MG63 (cell line): ENCODE measurements at regions not wholly inside any gene's neighbourhood (a gene's known extent, or its start where the extent isn't known, plus 50 kb on each side); places are given as distances from the start of the nearest gene placed in this dataset.

Experiments
- DNase-seq: peaks from one replicate; pipeline ENCODE4 v3.0.0-alpha.2; 2020
- H3K27me3 ChIP-seq: fragments of 250-450 bp; sonication (Bioruptor Pico); 2 replicates; pipeline ENCODE4 v1.5.1; 2020; ENCODE audit warnings: mild to moderate bottlenecking, moderate library complexity
- H3K36me3 ChIP-seq: fragments of 250-450 bp; sonication (Bioruptor Pico); 2 replicates; pipeline ENCODE4 v1.5.1; 2020; ENCODE audit warnings: mild to moderate bottlenecking, moderate library complexity
- H3K4me3 ChIP-seq: fragments of 250-450 bp; sonication (Bioruptor Pico); 2 replicates; pipeline ENCODE4 v1.5.1; 2020; ENCODE audit warnings: mild to moderate bottlenecking, moderate library complexity
- H3K9me3 ChIP-seq: fragments of 250-450 bp; sonication (Bioruptor Pico); 2 replicates; pipeline ENCODE4 v1.5.1; 2020; ENCODE audit warnings: mild to moderate bottlenecking, moderate library complexity

GRCh38 chr1:230591678-230592077 is 50.6 kb upstream of the COG2 start:
- Histone ChIP-seq H3K36me3 (no peaks in the 10 kb centered on the region), H3K9me3 (no peaks in the 10 kb centered on the region), H3K4me3 (no peak overlapping the region), H3K27me3 (peaks cover 16% of the 10 kb centered on the region)
- DNase-seq = no peak

GRCh38 chr1:230589951-230590350 is 52.3 kb upstream of the COG2 start:
- no peaks in the 10 kb centered on the region for H3K36me3 ChIP-seq
- no peak overlapping the region for H3K4me3 ChIP-seq
- no peaks in the 10 kb centered on the region for H3K9me3 ChIP-seq
- H3K27me3 ChIP-seq = peaks cover 16% of the 10 kb centered on the region
- no peak for DNase-seq

DNA sequence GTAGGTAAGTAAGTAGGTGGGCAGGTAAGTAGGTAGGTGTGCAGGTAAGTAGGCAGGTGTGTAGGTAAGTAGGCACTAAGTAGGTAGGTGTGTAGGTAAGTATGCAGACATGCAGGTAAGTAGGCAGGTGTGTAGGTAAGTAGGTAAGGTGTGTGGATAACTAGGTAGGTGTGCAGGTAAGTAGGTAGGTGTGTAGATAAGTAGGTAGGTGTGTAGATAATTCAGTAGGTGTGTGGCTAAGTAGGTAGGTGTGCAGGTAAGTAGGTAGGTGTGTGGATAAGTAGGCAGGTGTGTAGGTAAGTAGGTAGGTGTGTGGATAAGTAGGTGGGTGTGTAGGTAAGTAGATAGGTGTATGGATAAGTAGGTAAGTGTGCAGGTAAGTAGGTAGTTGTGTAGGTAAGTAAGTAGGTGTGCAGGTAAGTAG is 53.9 kb upstream of the COG2 start:
- no peak overlapping the region for H3K4me3 ChIP-seq
- H3K9me3 ChIP-seq = no peaks in the 10 kb centered on the region
- no peak for DNase-seq
- no peaks in the 10 kb centered on the region for H3K36me3 ChIP-seq
- H3K27me3 ChIP-seq = peaks cover 16% of the 10 kb centered on the region

- H3K27me3 ChIP-seq = peaks cover 15% of the 10 kb centered on the region
- no peaks in the 10 kb centered on the region; the same call in 1 of the 2 replicates for H3K36me3 ChIP-seq
- peaks cover under 1% of the 10 kb centered on the region; the same call in 1 of the 2 replicates for H3K9me3 ChIP-seq
- no peak overlapping the region for H3K4me3 ChIP-seq
- DNase-seq = no peak
Observed at GRCh38 chr1:230587061-230587460, 55.2 kb upstream of the COG2 start.

- DNase-seq = no peak
- Histone ChIP-seq H3K27me3 (peaks cover 15% of the 10 kb centered on the region), H3K36me3 (no peaks in the 10 kb centered on the region; the same call in 1 of the 2 replicates), H3K9me3 (peaks cover 3% of the 10 kb centered on the region; the same call in 1 of the 2 replicates), H3K4me3 (no peak overlapping the region)
Observed at GRCh38 chr1:230584660-230585059, 57.6 kb upstream of the COG2 start.

DNA sequence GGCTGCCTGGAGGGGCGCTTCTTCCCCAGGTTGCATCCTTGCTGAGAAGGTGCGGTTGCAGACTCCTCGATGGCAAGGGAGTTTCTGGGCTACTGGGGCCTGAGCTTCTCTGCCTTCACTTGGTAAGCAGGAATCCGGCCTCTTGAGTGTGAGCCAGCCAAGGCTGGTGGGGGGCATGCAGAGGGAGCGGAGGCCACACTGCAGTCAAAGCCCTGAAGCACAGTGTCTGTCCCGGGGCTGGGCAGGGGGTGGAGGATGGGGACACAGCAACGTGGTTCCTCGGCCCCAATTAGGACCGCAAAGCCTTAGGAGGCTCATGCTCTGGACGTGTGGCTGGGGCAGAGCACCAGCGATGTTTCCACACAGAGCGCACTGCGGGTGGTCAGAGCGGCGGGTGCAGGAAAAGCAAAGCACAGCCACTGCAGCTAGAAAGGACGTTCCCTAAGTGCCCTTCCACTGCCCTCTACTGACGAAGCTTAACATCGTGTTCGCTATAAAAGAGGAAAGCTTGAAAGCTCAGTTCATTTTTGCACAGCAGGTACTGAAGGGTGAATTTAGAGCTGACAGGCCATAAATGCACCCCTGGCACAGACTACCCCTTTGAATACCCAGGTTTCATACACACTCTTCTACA is 60.7 kb upstream of the COG2 start:
- Histone ChIP-seq H3K9me3 (peaks cover 3% of the 10 kb centered on the region; the same call in 1 of the 2 replicates), H3K27me3 (peaks cover 10% of the 10 kb centered on the region), H3K36me3 (no peaks in the 10 kb centered on the region; the same call in 1 of the 2 replicates), H3K4me3 (no peak overlapping the region)
- no peak for DNase-seq

DNA sequence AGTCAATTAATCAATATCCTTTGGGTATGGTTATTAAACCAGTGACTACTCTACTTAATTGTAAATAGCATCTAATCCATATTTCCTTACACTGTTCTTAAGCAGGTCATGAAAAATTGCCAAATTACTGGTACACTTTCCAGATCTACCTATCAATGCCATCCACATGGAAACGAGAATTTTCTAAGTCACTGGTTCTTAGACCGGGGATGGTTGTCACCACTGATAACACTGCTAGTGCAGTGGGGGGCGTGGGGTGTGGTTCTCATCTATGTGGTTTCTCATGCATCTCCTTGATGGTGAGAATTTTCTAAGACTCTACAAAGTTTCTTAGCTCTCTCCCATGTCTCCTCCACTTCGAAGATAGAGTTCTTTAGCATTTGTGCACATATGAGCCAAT is 63.7 kb upstream of the COG2 start:
- Histone ChIP-seq H3K9me3 (peaks cover 3% of the 10 kb centered on the region; the same call in 1 of the 2 replicates), H3K27me3 (peaks cover 11% of the 10 kb centered on the region), H3K36me3 (no peaks in the 10 kb centered on the region; the same call in 1 of the 2 replicates), H3K4me3 (no peak overlapping the region)
- no peak for DNase-seq

GRCh38 chr1:230577537-230577936 is 64.7 kb upstream of the COG2 start:
- peaks cover 9% of the 10 kb centered on the region for H3K27me3 ChIP-seq
- DNase-seq = no peak
- peaks cover 3% of the 10 kb centered on the region; the same call in 1 of the 2 replicates for H3K9me3 ChIP-seq

DNA sequence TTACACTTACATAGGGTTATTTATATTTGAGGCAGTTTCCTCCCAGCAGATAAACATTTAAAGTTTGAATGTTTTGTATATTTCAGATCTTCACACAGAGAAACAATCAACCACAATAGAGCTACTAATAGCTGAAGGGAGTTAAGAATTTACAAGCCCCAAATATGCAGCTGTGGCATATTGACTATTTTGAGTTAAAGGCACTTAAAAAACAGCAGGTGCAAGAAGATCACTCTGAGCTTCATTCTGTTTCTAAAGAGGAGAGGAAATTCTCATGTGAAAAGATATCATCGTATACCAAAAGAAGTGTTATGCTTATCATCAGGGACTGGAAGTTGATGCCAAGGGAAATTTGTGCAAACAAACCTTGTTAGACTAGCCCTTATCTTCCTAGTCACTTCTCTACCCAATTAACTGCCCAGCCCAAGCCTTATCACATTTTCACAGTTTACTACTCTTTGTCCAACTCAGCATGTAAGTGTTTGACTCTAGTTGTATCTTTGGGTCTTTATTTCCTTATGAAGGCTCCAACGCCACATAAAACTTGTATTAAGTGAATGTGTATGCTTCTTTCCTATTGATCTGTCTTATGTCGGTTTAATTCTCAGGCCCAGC is 66.3 kb upstream of the COG2 start:
- Histone ChIP-seq H3K4me3 (no peak overlapping the region), H3K36me3 (no peaks in the 10 kb centered on the region), H3K27me3 (peaks cover 18% of the 10 kb centered on the region), H3K9me3 (no peaks in the 10 kb centered on the region)
- DNase-seq = no peak

More at GRCh38 chr1:230577537-230577936, 64.7 kb upstream of the COG2 start:
- Histone ChIP-seq H3K36me3 (no peaks in the 10 kb centered on the region; the same call in 1 of the 2 replicates), H3K4me3 (no peak overlapping the region)

DNA sequence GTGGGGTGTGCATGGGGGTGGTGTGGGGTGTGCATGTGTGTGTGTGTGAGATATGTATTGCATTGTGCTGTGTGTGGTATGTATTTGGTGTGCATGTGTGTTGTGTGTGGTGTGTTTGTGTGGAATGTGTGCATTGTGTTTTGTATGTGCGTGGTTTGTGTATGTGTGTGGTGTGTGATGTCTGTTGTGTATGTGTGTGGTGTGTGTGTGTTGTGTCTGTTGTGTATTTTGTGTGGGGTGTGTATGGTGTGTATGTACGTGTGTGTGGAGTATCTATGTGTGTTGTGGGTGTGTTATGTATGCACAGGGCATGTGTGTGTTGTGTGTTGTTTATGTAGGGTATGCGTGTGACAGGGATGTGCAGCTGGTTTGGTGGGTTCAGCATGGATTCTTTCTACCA is 67.8 kb upstream of the COG2 start:
- DNase-seq = no peak
- no peaks in the 10 kb centered on the region for H3K9me3 ChIP-seq
- peaks cover 15% of the 10 kb centered on the region for H3K27me3 ChIP-seq
- no peaks in the 10 kb centered on the region for H3K36me3 ChIP-seq
- no peak overlapping the region for H3K4me3 ChIP-seq

DNA sequence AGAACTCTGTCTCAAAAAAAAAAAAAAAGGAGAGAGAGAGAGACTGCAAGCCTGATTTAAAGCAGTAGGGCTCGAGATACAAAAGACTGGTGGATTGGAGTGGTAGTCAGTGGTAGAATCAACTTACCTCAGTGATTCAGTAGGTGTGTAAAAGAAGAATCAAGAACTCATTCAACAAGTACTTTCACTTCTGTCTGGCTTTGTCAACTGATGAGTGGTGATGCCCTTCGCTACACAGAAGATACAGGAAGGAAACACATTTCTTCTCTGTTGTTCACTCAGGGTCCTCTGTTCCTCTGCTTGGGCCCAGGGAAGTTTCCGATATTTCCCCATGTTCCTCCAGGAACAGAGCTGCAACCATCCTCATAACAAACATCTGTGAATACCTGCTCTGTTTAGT is 68.6 kb upstream of the COG2 start:
- H3K4me3 ChIP-seq = no peak overlapping the region
- DNase-seq = no peak
- H3K36me3 ChIP-seq = no peaks in the 10 kb centered on the region

GRCh38 chr1:230572121-230573105 is 69.9 kb upstream of the COG2 start:
- Histone ChIP-seq H3K36me3 (no peaks in the 10 kb centered on the region), H3K27me3 (peaks cover 12% of the 10 kb centered on the region), H3K4me3 (no peak overlapping the region), H3K9me3 (no peaks in the 10 kb centered on the region)
- DNase-seq = no peak

More for the DNA sequence above, 68.6 kb upstream of the COG2 start:
- Histone ChIP-seq H3K27me3 (peaks cover 12% of the 10 kb centered on the region), H3K9me3 (no peaks in the 10 kb centered on the region)

- DNase-seq = no peak
- H3K4me3 ChIP-seq = no peak overlapping the region
- no peaks in the 10 kb centered on the region; the same call in 1 of the 2 replicates for H3K9me3 ChIP-seq
- H3K27me3 ChIP-seq = peaks cover 11% of the 10 kb centered on the region
- no peaks in the 10 kb centered on the region for H3K36me3 ChIP-seq
Observed at GRCh38 chr1:230570724-230571360, 71.4 kb upstream of the COG2 start.

GRCh38 chr1:230569201-230569600 is 73.1 kb upstream of the COG2 start:
- DNase-seq = no peak
- Histone ChIP-seq H3K27me3 (peaks cover 25% of the 10 kb centered on the region), H3K4me3 (no peak overlapping the region), H3K9me3 (no peaks in the 10 kb centered on the region; the same call in 1 of the 2 replicates), H3K36me3 (no peaks in the 10 kb centered on the region)

- no peak for DNase-seq
- no peaks in the 10 kb centered on the region for H3K36me3 ChIP-seq
Observed at GRCh38 chr1:230568676-230569075, 73.6 kb upstream of the COG2 start.

DNA sequence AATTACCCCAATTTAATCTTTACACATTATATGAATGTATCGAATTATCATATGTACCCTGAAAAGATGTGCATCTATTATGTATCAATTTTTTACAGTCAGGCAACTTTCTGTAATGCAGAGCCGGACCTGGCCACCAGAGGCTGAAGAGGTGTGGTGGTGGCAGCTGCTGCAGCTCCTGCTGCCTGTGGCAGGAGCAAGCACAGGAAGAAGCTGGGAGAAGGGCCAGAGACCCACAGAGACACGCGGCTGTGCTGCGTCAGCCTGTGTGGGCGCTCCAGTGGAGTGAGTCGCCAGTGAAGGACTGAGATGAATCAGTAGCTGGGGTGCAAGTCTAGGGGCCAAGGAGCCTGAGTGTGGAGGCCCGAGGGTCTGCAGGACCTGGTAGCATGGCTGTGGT is 74.3 kb upstream of the COG2 start:
- DNase-seq = peak; percentile 75
- Histone ChIP-seq H3K4me3 (no peak overlapping the region), H3K9me3 (no peaks in the 10 kb centered on the region; the same call in 1 of the 2 replicates), H3K27me3 (peaks cover 25% of the 10 kb centered on the region), H3K36me3 (no peaks in the 10 kb centered on the region)

More at GRCh38 chr1:230568676-230569075, 73.6 kb upstream of the COG2 start:
- Histone ChIP-seq H3K27me3 (peaks cover 25% of the 10 kb centered on the region), H3K4me3 (no peak overlapping the region), H3K9me3 (no peaks in the 10 kb centered on the region; the same call in 1 of the 2 replicates)
